ENCODE measurements at regions not wholly inside any gene's neighbourhood (a gene's known extent, or its start where the extent isn't known, plus 50 kb on each side); places are given as distances from the start of the nearest gene placed in this dataset.

GRCh38 chr3:56976651-56977560 lies 83.6 kb upstream of the SPATA12 start:
- Histone ChIP-seq H3K9me3 (replicated peaks in 1 of 3) (no peaks in the 10 kb centered on the region), H3K4me1 (replicated peaks in 1 of 2) (peaks cover 21 to 31% of the 10 kb centered on the region in 2 donors), H3K36me3 (replicated peaks in 1 of 2) (no peaks in the 10 kb centered on the region), H3K27me3 (no peaks in the 10 kb centered on the region), H3K27ac (peak overlapping the region; percentile 45 to 88 (median 69)), H3K4me3 (no peak overlapping the region)
- TF ChIP-seq CTCF (IDR thresholded peaks at IDR 0.05), result no peak
- TF ChIP-seq POLR2A (IDR thresholded peaks at IDR 0.05), result no peak
- peak; percentile 53 to 88 (median 79) for DNase-seq
- WGBS, 4 donors, result 61 to 68% (median 65%) methylated on average over 7 to 9 of the region's 9 CpGs
- intact Hi-C loops (cut with DNase I), result loop anchor here in 1 of 2 donors (5.0 kb wide), 1 partner anchor 170 kb away; no protein-coding TSS in a partner anchor

GRCh38 chr3:56975567-56975966 lies 84.9 kb upstream of the SPATA12 start:
- WGBS, 4 donors, result 92 to 95% (median 94%) methylated on average over 1 of the region's 1 CpG
- no peaks in the 10 kb centered on the region for H3K9me3 ChIP-seq (replicated peaks in 1 of 3)
- DNase-seq, result peak in 2 of 7 donors; percentile 5 to 23
- TF ChIP-seq POLR2A (IDR thresholded peaks at IDR 0.05) (no peak), CTCF (IDR thresholded peaks at IDR 0.05) (no peak)
- H3K4me3 ChIP-seq, result no peak overlapping the region
- no peaks in the 10 kb centered on the region for H3K36me3 ChIP-seq (replicated peaks in 1 of 2)
- H3K4me1 ChIP-seq (replicated peaks in 1 of 2), result peaks cover 14 to 19% of the 10 kb centered on the region in 2 donors
- H3K27me3 ChIP-seq, result no peaks in the 10 kb centered on the region
- peak overlapping the region in 1 of 5 donors; percentile 82 for H3K27ac ChIP-seq
- intact Hi-C loops (cut with DNase I), result loop anchor here in 1 of 2 donors (5.0 kb wide), 1 partner anchor 168 kb away; no protein-coding TSS in a partner anchor

- DNase-seq, result peak in 1 of 7 donors; percentile 49
- Histone ChIP-seq H3K27ac (peak overlapping the region in 1 of 5 donors; percentile 12), H3K4me3 (no peak overlapping the region), H3K27me3 (no peaks in the 10 kb centered on the region), H3K4me1 (replicated peaks in 1 of 2) (peaks cover 14% of the 10 kb centered on the region in 2 donors), H3K9me3 (replicated peaks in 1 of 3) (no peaks in the 10 kb centered on the region), H3K36me3 (replicated peaks in 1 of 2) (no peaks in the 10 kb centered on the region)
- WGBS, 4 donors, result 55 to 63% (median 56%) methylated on average over 9 of the region's 9 CpGs
- intact Hi-C loops (cut with DNase I), result no loop called here
- TF ChIP-seq POLR2A (IDR thresholded peaks at IDR 0.05) (no peak), CTCF (IDR thresholded peaks at IDR 0.05) (no peak)
Observed at GRCh38 chr3:56974247-56974930, 86.1 kb upstream of the SPATA12 start.

- H3K36me3 ChIP-seq (replicated peaks in 1 of 2), result no peaks in the 10 kb centered on the region
- H3K27ac ChIP-seq, result no peak overlapping the region
- H3K4me3 ChIP-seq, result no peak overlapping the region
- H3K27me3 ChIP-seq, result no peaks in the 10 kb centered on the region
- intact Hi-C loops (cut with DNase I), result no loop called here
- no peak for TF ChIP-seq CTCF (IDR thresholded peaks at IDR 0.05)
- no peak for TF ChIP-seq POLR2A (IDR thresholded peaks at IDR 0.05)
- H3K4me1 ChIP-seq (replicated peaks in 1 of 2), result peaks cover 9 to 10% of the 10 kb centered on the region in 2 donors
- DNase-seq, result no peak
- H3K9me3 ChIP-seq (replicated peaks in 1 of 3), result no peaks in the 10 kb centered on the region
- 85 to 95% (median 94%) methylated on average over 4 of the region's 4 CpGs for WGBS, 4 donors
Observed at GRCh38 chr3:56971816-56972215, 88.6 kb upstream of the SPATA12 start.

All from adrenal gland (tissue), 9 donors.